ENCODE measurements at regions not wholly inside any gene's neighbourhood (a gene's known extent, or its start where the extent isn't known, plus 50 kb on each side); places are given as distances from the start of the nearest gene placed in this dataset.

DNA sequence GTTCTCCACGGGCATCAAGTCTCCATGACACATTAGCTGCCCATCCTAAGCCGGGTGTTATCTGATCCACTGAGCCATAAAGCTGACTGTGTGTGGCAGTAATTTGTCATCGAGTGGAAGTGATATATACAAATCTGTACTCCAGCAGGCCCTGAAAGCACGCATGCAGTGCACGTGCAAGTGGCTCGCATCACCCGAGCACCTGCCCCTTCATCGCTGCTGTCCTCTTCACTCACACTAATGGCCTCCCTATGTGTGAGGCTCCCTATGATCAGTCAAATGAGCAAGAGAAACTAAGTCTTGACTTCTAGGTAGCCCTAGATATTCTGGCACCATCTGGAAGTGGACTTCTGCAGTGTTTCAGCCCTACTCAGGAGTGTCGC is 248.6 kb downstream of the MATN1 start:
- DNase-seq = no peak
- 76 to 84% (median 79%) methylated on average over 9 of the region's 9 CpGs for WGBS, 5 donors

DNA sequence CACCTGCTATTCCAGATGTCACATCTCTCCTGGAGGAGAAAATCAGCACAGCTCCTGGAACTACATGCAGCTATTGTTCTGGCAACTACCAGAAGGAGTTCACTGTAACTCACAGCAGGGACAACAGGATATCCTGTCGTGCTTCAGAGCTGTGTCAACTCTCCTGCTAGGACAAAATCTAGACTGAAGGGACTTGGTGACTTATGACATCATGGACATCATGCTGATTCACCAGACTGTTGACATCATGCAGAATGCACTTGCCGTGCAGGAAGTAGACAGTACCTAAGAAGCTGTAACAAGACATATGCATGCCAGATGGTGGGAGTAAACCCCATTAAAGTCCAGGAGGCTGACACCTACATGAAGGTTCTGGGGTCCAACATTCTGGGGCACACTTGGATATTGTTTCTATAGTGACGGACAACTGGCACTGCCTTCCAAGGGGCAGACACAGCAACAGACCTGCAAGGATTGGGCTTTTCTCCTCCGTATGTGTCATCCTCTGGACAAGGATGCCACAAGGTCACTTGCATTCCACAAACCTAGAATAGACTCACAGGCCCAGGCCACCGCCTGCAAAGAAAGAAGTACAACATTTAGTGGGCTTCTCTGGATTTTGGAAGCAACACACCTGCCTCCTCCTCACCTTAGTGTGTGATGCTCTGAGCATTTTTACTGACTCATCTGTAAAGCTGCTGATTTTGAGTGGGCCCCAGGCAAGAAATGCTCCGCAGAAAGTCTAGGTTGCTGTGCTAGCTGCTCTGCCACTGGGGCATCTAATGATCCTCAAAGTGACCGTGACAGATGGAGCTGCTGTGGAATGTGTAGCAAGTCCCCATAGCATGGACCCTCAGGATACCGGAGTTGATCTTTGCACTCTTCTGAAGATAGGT is 249.2 kb downstream of the MATN1 start:
- H3K27me3 ChIP-seq (replicated peaks in 1 of 7) = peaks cover 0 to 8% (median 0%) of the 10 kb centered on the region in 7 donors
- intact Hi-C loops (cut with DNase I; ENCODE audit: low total_unique reads) = no loop called here
- H3K9me3 ChIP-seq = no peaks in the 10 kb centered on the region
- no peaks in the 10 kb centered on the region for H3K4me1 ChIP-seq
- no peak overlapping the region for H3K27ac ChIP-seq
- TF ChIP-seq POLR2A (IDR thresholded peaks at IDR 0.05) (no peak), POLR2AphosphoS5 (IDR thresholded peaks at IDR 0.05) (no peak)
- TF ChIP-seq, protein P1, sequence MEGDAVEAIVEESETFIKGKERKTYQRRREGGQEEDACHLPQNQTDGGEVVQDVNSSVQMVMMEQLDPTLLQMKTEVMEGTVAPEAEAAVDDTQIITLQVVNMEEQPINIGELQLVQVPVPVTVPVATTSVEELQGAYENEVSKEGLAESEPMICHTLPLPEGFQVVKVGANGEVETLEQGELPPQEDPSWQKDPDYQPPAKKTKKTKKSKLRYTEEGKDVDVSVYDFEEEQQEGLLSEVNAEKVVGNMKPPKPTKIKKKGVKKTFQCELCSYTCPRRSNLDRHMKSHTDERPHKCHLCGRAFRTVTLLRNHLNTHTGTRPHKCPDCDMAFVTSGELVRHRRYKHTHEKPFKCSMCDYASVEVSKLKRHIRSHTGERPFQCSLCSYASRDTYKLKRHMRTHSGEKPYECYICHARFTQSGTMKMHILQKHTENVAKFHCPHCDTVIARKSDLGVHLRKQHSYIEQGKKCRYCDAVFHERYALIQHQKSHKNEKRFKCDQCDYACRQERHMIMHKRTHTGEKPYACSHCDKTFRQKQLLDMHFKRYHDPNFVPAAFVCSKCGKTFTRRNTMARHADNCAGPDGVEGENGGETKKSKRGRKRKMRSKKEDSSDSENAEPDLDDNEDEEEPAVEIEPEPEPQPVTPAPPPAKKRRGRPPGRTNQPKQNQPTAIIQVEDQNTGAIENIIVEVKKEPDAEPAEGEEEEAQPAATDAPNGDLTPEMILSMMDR (IDR thresholded peaks at IDR 0.05 in 8 of 11, conservative IDR thresholded peaks at IDR 0.05 in 3 of 11) = no peak
- WGBS, 5 donors = 71 to 76% (median 73%) methylated on average over 7 to 8 of the region's 8 CpGs
- no peak overlapping the region for H3K4me3 ChIP-seq
- no peak for DNase-seq
- H3K36me3 ChIP-seq = no peaks in the 10 kb centered on the region

More for the DNA sequence above, 248.6 kb downstream of the MATN1 start:
- H3K27ac ChIP-seq = no peak overlapping the region
- peaks cover 0 to 6% (median 0%) of the 10 kb centered on the region in 7 donors for H3K27me3 ChIP-seq (replicated peaks in 1 of 7)
- intact Hi-C loops (cut with DNase I; ENCODE audit: low total_unique reads) = no loop called here
- no peak overlapping the region for H3K4me3 ChIP-seq
- no peaks in the 10 kb centered on the region for H3K36me3 ChIP-seq
- TF ChIP-seq POLR2A (IDR thresholded peaks at IDR 0.05) (no peak), POLR2AphosphoS5 (IDR thresholded peaks at IDR 0.05) (no peak)
- TF ChIP-seq, protein P1 (IDR thresholded peaks at IDR 0.05 in 8 of 11, conservative IDR thresholded peaks at IDR 0.05 in 3 of 11) = no peak
- no peaks in the 10 kb centered on the region for H3K4me1 ChIP-seq
- H3K9me3 ChIP-seq = peaks cover 0 to 2% (median 0%) of the 10 kb centered on the region in 8 donors

DNA sequence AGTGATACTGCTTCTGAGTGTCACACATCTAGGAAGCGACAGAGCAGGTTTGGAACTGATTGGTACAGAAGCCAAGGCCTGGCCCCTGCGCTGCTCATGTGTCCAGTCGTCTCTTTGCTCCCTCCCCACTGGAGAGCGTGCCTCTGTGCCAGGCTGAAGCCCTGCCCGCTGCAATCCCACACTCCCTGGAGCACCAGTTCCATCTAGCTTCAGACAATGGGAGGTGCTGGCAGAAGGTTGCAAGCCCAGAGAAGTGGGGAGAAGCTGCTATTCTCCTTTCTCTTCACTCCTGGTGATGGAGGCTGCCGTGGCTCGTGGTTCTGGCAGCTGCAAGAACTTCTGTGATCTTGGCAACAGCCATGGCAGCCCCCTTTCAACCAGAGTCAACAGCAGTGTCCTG is 250.9 kb downstream of the MATN1 start:
- intact Hi-C loops (cut with DNase I; ENCODE audit: low total_unique reads) = no loop called here
- peak; percentile 47 for DNase-seq
- no peaks in the 10 kb centered on the region for H3K9me3 ChIP-seq
- H3K27ac ChIP-seq = no peak overlapping the region
- TF ChIP-seq POLR2AphosphoS5 (IDR thresholded peaks at IDR 0.05) = no peak
- TF ChIP-seq, protein P1 (IDR thresholded peaks at IDR 0.05 in 8 of 11, conservative IDR thresholded peaks at IDR 0.05 in 3 of 11) = no peak
- no peak for TF ChIP-seq POLR2A (IDR thresholded peaks at IDR 0.05)
- no peaks in the 10 kb centered on the region for H3K36me3 ChIP-seq
- H3K27me3 ChIP-seq (replicated peaks in 1 of 7) = peaks cover 0 to 21% (median 0%) of the 10 kb centered on the region in 7 donors
- 76 to 86% (median 79%) methylated on average over 6 to 7 of the region's 7 CpGs for WGBS, 5 donors
- H3K4me3 ChIP-seq = no peak overlapping the region
- no peaks in the 10 kb centered on the region for H3K4me1 ChIP-seq

DNA sequence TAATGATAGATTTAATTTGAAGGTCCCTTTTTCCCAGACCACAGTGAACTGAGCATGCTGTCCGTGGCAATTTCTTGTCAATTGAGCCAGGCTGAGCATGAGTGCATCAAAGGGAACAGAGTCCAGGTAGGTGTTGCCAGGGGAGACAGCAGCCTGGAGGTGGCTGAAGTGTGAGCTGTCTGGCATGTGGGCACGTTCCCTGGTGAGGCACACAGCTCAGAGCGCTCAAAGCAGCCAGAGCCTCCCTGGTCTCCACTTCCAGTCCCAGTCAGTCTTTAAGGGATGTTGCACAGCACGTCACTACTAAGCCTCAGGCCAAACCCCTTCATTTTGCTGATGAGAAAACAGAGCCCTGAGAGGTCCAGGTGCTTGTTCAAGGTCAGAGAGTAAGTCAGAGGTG is 251.4 kb downstream of the MATN1 start:
- no peak overlapping the region for H3K27ac ChIP-seq
- no peak for TF ChIP-seq POLR2AphosphoS5 (IDR thresholded peaks at IDR 0.05)
- TF ChIP-seq POLR2A (IDR thresholded peaks at IDR 0.05) = no peak
- TF ChIP-seq, protein P1 (IDR thresholded peaks at IDR 0.05 in 8 of 11, conservative IDR thresholded peaks at IDR 0.05 in 3 of 11) = no peak
- H3K4me3 ChIP-seq = no peak overlapping the region
- H3K36me3 ChIP-seq = no peaks in the 10 kb centered on the region
- no peaks in the 10 kb centered on the region for H3K4me1 ChIP-seq
- intact Hi-C loops (cut with DNase I; ENCODE audit: low total_unique reads) = no loop called here
- WGBS, 5 donors = 68 to 83% (median 76%) methylated on average over 4 of the region's 4 CpGs
- H3K27me3 ChIP-seq (replicated peaks in 1 of 7) = peaks cover 0 to 21% (median 0%) of the 10 kb centered on the region in 7 donors
- peak; percentile 41 for DNase-seq
- no peaks in the 10 kb centered on the region for H3K9me3 ChIP-seq

Measured in spleen (tissue), 11 donors.